H1 (cell line): ENCODE measurements at regions not wholly inside any gene's neighbourhood (a gene's known extent, or its start where the extent isn't known, plus 50 kb on each side); places are given as distances from the start of the nearest gene placed in this dataset.

ENCODE experiments used
- GABPA ChIP-seq: IDR thresholded peaks from 2 replicates; pipeline ENCODE4 v1.6.1; 2011; ENCODE audit warnings: mild to moderate bottlenecking, low read length, moderate library complexity, borderline replicate concordance; ENCODE audit not compliant: insufficient read depth
- KDM4A ChIP-seq: IDR thresholded peaks from one replicate; pipeline ENCODE4 v1.7.1; 2012; ENCODE audit warnings: low read depth, mild to moderate bottlenecking, moderate library complexity, low read length, inconsistent platforms; ENCODE audit not compliant: severe bottlenecking

DNA sequence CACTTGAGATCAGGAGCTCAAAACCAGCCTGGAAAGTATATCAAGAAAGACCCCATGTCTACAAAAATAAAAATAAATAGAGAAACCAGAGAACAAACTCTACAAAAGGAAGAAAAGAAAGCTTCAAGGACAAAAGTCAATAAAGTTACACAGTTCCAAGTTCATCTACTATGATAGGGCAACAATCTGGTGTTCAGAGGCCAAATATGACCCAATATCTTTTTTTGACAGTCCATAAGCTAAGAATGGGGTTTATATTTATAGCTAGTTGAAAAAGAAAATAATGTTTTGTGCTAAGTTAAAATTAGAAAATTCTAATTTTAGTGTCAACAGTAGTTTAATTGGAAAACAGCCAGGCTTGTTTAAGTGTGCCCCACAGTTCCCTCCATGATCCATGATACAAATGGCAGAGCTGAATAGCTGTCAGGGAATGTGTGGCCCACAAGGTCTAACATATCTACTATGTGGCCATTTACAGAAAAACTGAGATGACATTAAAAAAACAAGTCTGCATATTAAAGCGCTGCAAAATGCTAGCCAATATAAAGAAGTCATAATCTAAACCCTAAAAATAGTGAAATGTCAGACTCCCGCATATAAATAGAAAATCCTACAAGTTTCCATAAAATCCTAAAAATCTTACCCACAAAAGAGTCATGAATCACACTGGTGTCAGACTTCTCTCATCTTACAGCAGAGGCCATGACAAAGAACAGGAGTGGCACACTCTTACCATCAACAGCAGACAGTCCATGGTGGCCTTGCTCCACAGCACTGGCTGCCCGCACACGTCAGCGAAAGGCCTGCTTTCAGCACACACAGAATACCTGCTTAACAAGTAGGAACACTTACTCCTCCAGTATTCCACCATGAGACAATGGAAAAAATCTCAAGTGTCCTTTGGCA lies 281.9 kb upstream of the HSFY2 start (continued):
- TF ChIP-seq GABPA, result no peak
- no peak for TF ChIP-seq KDM4A
